ENCODE measurements at regions not wholly inside any gene's neighbourhood (a gene's known extent, or its start where the extent isn't known, plus 50 kb on each side); places are given as distances from the start of the nearest gene placed in this dataset.
"Not testable (repeated sequence)": the region's sequence is repeated elsewhere in the genome, so short reads cannot be mapped to it uniquely, and the experiment has no call there.

DNA sequence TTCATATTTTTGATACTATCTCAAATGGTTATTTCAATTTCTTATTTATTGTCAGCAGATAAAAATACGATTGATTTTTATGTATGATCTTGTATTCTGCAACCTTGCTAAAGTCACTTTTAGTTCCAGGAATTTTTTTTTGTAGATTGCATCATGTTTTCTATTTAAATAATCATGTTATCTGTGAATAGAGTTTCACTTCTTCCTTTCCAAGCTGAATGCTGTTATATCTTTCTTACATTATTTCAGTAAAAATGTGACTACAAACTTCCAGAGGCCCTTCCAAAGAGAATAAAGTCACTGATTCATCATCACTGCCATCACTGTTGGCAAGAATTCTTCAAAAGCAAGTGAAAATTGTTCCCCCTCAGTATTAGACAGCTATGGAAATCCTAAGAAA, 104.7 kb upstream of the RAP1B start:
- DNase-seq (ENCODE audit: low read depth in 2 of 2), result no peak

DNA sequence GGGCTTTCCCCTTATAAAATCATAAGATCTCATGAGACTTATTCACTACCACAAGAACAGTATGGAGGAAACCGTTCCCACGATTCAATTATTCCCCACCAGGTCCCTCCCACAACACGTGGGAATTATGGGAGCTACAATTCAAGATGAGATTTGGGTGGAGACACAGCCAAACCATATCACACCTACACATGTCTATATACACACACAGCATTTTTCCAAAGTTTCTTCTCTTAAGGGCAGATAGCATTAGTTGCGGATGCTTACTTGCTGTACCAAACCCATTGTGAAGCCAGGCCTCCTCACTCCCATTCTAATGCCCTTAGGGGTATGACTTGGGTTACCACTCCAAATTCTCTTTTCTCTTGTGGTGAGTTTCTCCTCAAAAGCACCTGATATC, 104.1 kb upstream of the RAP1B start:
- no peak for DNase-seq (ENCODE audit: low read depth in 2 of 2)

- DNase-seq (ENCODE audit: low read depth in 2 of 2), result no peak
Measured at GRCh38 chr12:68507657-68508056, 103.0 kb upstream of the RAP1B start.

- DNase-seq (ENCODE audit: low read depth in 2 of 2), result no peak
Measured at GRCh38 chr12:68508576-68508975, 102.1 kb upstream of the RAP1B start.

GRCh38 chr12:68509242-68509641, 101.5 kb upstream of the RAP1B start:
- no peak for DNase-seq (ENCODE audit: low read depth in 2 of 2)

GRCh38 chr12:68510397-68510796, 100.3 kb upstream of the RAP1B start:
- DNase-seq (ENCODE audit: low read depth in 2 of 2), result no peak

- DNase-seq (ENCODE audit: low read depth in 2 of 2), result no peak
Measured at GRCh38 chr12:68514807-68515411, 95.8 kb upstream of the RAP1B start.

DNA sequence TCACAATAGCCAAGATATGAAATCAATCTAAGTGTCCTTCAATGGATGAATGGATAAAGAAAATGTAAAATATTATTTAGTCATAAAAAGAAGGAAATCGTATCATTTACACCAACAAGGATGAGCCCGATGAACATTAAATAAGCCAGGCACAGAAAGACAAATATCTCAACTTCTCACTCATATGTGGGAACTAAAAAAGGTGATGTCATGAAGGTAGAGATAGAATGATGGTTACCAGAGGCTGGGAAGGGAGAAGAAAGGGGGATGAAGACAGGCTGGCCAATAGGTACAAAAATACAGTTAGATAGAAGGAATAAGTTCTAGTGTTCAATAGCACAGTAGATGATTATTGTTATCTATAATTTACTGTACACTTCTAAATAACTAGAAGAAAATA, 94.9 kb upstream of the RAP1B start:
- DNase-seq (ENCODE audit: low read depth in 2 of 2), result no peak

GRCh38 chr12:68521321-68521839, 89.3 kb upstream of the RAP1B start:
- no peak for DNase-seq (ENCODE audit: low read depth in 2 of 2)

DNA sequence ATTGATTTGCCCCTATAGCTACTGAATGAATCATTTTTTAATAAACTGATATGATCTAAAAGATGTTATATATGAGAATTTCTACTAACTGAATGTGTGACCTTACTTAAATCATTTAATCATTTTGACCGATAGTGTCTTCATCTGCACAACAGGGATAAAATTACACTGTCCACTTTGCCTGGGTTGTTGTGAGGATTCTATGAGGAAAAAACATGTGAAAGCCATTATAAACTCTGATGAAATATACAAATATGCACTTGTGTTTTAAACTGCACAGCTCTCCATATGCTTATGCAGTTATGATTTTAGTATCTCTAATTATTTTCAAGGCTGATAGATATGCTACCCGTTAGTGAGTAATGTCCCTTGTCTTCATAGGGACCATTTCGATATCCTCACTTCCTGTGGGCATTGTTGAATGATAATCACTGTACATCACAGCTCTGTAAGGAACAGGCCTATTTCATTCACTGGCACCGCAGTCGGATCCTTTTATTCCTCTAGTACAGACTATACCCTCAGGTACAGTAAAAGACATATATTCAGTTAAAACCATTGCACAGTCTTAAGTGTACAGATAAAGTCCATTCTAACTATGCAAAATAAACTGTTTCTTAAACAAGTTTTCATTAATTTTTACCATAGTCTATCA, 88.7 kb upstream of the RAP1B start:
- no peak for DNase-seq (ENCODE audit: low read depth in 2 of 2)

- DNase-seq (ENCODE audit: low read depth in 2 of 2), result no peak
Measured at GRCh38 chr12:68529466-68529865, 81.2 kb upstream of the RAP1B start.

DNA sequence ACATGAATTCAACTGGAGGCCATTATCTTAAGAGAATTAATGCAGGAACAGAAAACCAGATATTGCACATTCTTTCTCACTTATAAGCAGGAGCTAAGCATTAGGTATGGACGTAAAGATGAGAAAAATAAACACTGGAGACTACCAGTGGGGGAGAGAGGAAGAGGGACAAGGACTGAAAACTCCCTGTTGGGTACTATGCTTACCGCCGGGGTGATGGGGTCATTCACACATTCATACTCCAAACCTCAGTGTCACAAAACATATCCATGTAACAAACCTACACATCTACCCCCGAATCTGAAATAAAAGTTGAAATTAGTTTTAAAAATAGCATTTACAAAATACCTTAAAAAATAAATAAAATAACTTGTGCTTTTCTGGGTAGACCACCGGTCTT, 80.8 kb upstream of the RAP1B start:
- DNase-seq (ENCODE audit: low read depth in 2 of 2), result no peak

GRCh38 chr12:68530299-68530698, 80.4 kb upstream of the RAP1B start:
- DNase-seq (ENCODE audit: low read depth in 2 of 2), result no peak

DNA sequence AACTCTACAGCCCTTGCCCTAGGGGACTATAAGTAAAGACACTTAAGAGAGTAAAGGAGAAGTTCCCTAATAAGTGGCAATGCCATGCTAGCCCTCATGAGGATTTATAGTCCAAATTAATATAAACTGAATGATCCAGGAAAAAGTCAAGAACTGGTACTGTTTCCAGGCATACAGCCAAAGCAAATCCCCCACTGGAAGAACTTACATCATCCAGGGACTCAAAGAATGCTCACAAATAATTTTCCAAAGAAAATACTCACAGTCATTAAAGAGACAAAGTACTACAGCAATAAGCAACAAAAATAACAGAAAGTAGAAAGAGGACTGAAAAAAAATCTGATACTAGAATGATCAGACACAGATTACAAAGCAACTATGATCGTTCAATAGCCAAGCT, 79.7 kb upstream of the RAP1B start:
- no peak for DNase-seq (ENCODE audit: low read depth in 2 of 2)

- DNase-seq (ENCODE audit: low read depth in 2 of 2), result no peak
Measured at GRCh38 chr12:68532204-68532886, 78.4 kb upstream of the RAP1B start.

DNA sequence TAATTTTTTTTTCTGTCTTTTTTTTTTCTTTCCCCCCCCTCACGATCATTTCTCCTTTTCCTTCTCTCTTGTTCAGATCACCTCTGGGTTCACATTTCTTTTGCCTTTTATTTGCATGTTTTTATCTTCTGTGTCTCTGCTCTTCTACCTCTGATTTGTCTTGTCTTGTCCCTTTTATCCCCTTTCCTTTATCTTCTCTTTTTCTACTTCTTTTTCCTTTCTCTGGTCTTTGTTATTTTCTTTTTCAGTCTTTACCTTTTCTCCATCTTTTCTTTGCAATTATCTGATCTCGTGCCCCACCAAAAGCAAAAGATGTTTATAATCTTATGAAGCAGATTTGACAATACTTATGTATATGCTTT, 77.8 kb upstream of the RAP1B start:
- no peak for DNase-seq (ENCODE audit: low read depth in 2 of 2)

DNA sequence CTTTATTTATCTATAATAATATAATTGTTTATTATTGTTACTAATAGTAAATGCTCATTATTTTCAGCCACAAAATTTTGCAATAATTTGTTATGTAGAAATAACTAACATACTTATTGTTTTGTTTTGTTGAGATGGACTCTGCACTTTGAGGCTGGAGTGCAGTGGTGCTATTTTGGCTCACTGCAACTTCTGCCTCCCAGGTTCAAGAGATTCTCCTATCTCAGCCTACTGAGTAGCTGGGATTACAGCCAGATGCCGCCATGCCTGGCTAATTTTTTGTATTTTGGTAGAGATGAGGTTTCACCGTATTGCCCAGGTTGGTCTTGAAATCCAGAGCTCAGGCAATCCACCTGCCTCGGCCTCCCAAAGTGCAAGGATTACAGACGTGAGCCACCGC, 76.6 kb upstream of the RAP1B start:
- DNase-seq (ENCODE audit: low read depth in 2 of 2), result no peak

DNA sequence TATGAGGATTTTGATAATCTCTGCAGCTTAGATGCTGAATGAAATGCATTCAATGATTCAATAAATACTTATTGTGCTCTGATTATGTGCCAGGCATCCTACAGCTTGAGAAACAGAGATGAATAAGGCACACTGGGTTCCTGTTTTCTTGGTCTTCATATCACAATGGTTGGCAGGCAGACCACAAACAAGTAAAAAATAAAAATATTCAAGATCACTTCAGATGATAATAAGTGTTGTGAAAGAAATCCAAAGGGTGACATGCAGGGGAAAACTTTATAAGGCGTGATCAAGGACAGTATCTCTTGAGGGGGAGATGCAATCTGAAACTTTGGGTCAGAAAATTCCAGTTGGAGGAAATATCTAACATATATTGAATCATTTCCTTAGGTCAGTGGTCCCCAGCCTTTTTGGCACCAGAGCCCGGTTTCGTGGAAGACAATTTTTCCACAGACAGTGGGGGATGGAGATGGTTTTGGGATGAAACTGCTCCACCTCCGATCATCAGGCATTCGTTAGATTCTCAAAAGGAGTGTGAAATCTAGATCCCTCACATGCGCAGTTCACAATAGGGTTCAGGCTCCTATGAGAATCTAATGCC, 73.7 kb upstream of the RAP1B start:
- DNase-seq (ENCODE audit: low read depth in 2 of 2), result no peak

GRCh38 chr12:68537571-68537970, 73.1 kb upstream of the RAP1B start:
- no peak for DNase-seq (ENCODE audit: low read depth in 2 of 2)

- DNase-seq (ENCODE audit: low read depth in 2 of 2), result peak; percentile 15 to 39
Measured at GRCh38 chr12:68538726-68539614, 71.7 kb upstream of the RAP1B start.

DNA sequence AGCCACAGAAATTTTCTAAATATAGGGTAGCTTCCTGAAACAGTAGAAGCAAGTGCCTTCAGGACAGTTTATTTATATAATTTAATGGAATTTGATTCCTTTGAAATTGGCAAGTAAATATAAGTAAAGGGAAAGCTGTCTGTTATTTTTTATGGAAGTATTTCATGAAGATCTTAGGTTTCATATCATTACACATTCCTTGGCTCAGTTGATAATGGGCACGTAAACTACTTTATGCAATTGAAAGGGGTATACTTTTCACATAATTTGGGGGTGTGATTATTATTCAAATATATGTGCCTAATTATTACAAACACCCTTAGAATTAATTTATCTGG, 71.1 kb upstream of the RAP1B start:
- DNase-seq (ENCODE audit: low read depth in 2 of 2), result no peak

- DNase-seq (ENCODE audit: low read depth in 2 of 2), result not testable (repeated sequence)
Measured at GRCh38 chr12:68540768-68541167, 69.9 kb upstream of the RAP1B start.

All from stimulated activated CD8-positive, alpha-beta memory T cell treated with anti-CD3 and anti-CD28 coated beads, Interleukin-2, amount 100 ng/mL, for 1 hour (primary cell).